IMR-90 (cell line): ENCODE measurements at regions not wholly inside any gene's neighbourhood (a gene's known extent, or its start where the extent isn't known, plus 50 kb on each side); places are given as distances from the start of the nearest gene placed in this dataset.
A peak's percentile ranks its signal among the peaks of the same experiment; 100 is the strongest.

Source experiments
- ATAC-seq: fragments of 200-7000 bp; cut with Tn5 transposase; 2 replicates; pipeline ENCODE4 v1.9.1; 2020; ENCODE audit warnings: low read depth, mild to moderate bottlenecking, moderate library complexity
- BruUV-seq: library from RNA; stranded (reverse); fragments of 400-500 nt; replicated peaks from 2 replicates; lab custom pipeline; 2021; lab: Mats Ljungman, UMichigan
- CTCF ChIA-PET: fragments of 300-600 bp; formaldehyde crosslinking; extraction: SDS; loops from one replicate; lab custom pipeline; 2021; ENCODE audit warnings: antibody characterized with exemption; lab: Yijun Ruan, JAX
- POLR2A ChIA-PET: fragments of 300-600 bp; sonication (Branson Sonifier 250); formaldehyde crosslinking; loops from one replicate; lab custom pipeline; 2022; ENCODE audit warnings: antibody characterized with exemption; ENCODE audit not compliant: unreplicated experiment; lab: Charles Lee
- DNase-seq: peaks from one replicate; pipeline ENCODE4 v3.0.0; 2013
- H2AFZ ChIP-seq: replicated peaks from 2 replicates; pipeline ENCODE3; 2013; ENCODE audit warnings: low read length, mild to moderate bottlenecking; ENCODE audit not compliant: poor library complexity
- H2AK5ac ChIP-seq: 2 replicates; pipeline ENCODE4 v1.6.1; 2013; ENCODE audit warnings: low read depth, low read length, inconsistent platforms
- H2AK9ac ChIP-seq: replicated peaks from 2 replicates; pipeline ENCODE3; 2013; ENCODE audit warnings: mild to moderate bottlenecking, low read depth, low read length, moderate library complexity; ENCODE audit not compliant: poor library complexity
- H2BK120ac ChIP-seq: 2 replicates; pipeline ENCODE4 v1.6.1; 2013; ENCODE audit warnings: low read depth, low read length, inconsistent platforms
- H2BK15ac ChIP-seq: 3 replicates; pipeline ENCODE4 v1.6.1; 2013; ENCODE audit warnings: low read depth, low read length, inconsistent platforms
- H2BK20ac ChIP-seq: 2 replicates; pipeline ENCODE4 v1.6.1; 2013; ENCODE audit warnings: low read depth, mild to moderate bottlenecking, inconsistent platforms, low read length, moderate library complexity
- H2BK5ac ChIP-seq: 2 replicates; pipeline ENCODE4 v1.6.1; 2013; ENCODE audit warnings: mild to moderate bottlenecking, low read depth, low read length, inconsistent platforms; ENCODE audit not compliant: poor library complexity, severe bottlenecking
- H3K14ac ChIP-seq: replicated peaks from 2 replicates; pipeline ENCODE4 v1.6.1; 2013; ENCODE audit warnings: low read depth, low read length, inconsistent platforms
- H3K18ac ChIP-seq: 2 replicates; pipeline ENCODE4 v1.6.1; 2013; ENCODE audit warnings: low read depth, low read length, control low read depth
- H3K23ac ChIP-seq: 2 replicates; pipeline ENCODE4 v1.6.1; 2013; ENCODE audit warnings: low read depth, low read length, inconsistent platforms
- H3K27ac ChIP-seq: 2 replicates; pipeline ENCODE4 v1.5.1; 2013; ENCODE audit warnings: mild to moderate bottlenecking, control low read depth, low read length; ENCODE audit not compliant: insufficient read depth
- H3K27me3 ChIP-seq: 2 replicates; pipeline ENCODE4 v1.6.1; 2013; ENCODE audit warnings: low read length; ENCODE audit not compliant: control insufficient read depth, insufficient read depth
- H3K36me3 ChIP-seq: 2 replicates; pipeline ENCODE4 v1.6.1; 2013; ENCODE audit warnings: low read length, mixed read lengths; ENCODE audit not compliant: control insufficient read depth, insufficient read depth
- H3K4ac ChIP-seq: 2 replicates; pipeline ENCODE4 v1.6.1; 2013; ENCODE audit warnings: low read depth, low read length, inconsistent platforms
- H3K4me1 ChIP-seq: 2 replicates; pipeline ENCODE4 v1.6.1; 2013; ENCODE audit warnings: low read length, mixed read lengths; ENCODE audit not compliant: control insufficient read depth, insufficient read depth
- H3K4me2 ChIP-seq: 2 replicates; pipeline ENCODE4 v1.6.1; 2013; ENCODE audit warnings: low read depth, mild to moderate bottlenecking, control low read depth, low read length, moderate library complexity
- H3K4me3 ChIP-seq: 2 replicates; pipeline ENCODE4 v1.5.1; 2013; ENCODE audit warnings: low read depth, mild to moderate bottlenecking, control low read depth, low read length, moderate library complexity; ENCODE audit not compliant: insufficient read depth
- H3K56ac ChIP-seq: 2 replicates; pipeline ENCODE4 v1.6.1; 2013; ENCODE audit warnings: low read length, inconsistent platforms; ENCODE audit not compliant: insufficient read depth; ENCODE audit errors: extremely low read depth
- H3K79me1 ChIP-seq, 2 experiments: 2 replicates each; pipeline ENCODE4 v1.6.1; 2013; ENCODE audit warnings: low read length in 2 of 2, inconsistent platforms in 1 of 2, low read depth in 1 of 2
- H3K9ac ChIP-seq: 2 replicates; pipeline ENCODE4 v1.6.1; 2013; ENCODE audit warnings: low read depth, low read length, control low read depth
- H3K9me1 ChIP-seq: 2 replicates; pipeline ENCODE4 v1.6.1; 2013; ENCODE audit warnings: low read length, inconsistent platforms; ENCODE audit not compliant: insufficient read depth
- H3K9me3 ChIP-seq: 2 replicates; pipeline ENCODE4 v1.6.1; 2013; ENCODE audit warnings: low read length; ENCODE audit not compliant: control insufficient read depth, insufficient read depth
- H4K20me1 ChIP-seq: 2 replicates; pipeline ENCODE4 v1.6.1; 2013; ENCODE audit warnings: low read length, inconsistent platforms; ENCODE audit not compliant: insufficient read depth
- H4K5ac ChIP-seq: 2 replicates; pipeline ENCODE4 v1.6.1; 2013; ENCODE audit warnings: mild to moderate bottlenecking, low read depth, low read length, control low read depth
- H4K8ac ChIP-seq, 2 experiments: 2 replicates each; pipeline ENCODE4 v1.6.1; 2013; ENCODE audit warnings: low read depth in 2 of 2, low read length in 2 of 2, control low read depth in 1 of 2, inconsistent platforms in 1 of 2
- H4K91ac ChIP-seq: 2 replicates; pipeline ENCODE4 v1.6.1; 2013; ENCODE audit warnings: low read depth, low read length, inconsistent platforms; ENCODE audit not compliant: insufficient read depth
- MAFK ChIP-seq: IDR thresholded peaks from 2 replicates; pipeline ENCODE4 v1.6.1; 2012; ENCODE audit warnings: low read depth, low read length, improper control_type of control experiment
- MAZ ChIP-seq: IDR thresholded peaks from 2 replicates; pipeline ENCODE4 v1.6.1; 2012; ENCODE audit warnings: low read depth, mild to moderate bottlenecking, low read length, improper control_type of control experiment, moderate library complexity, borderline replicate concordance
- NFE2L2 ChIP-seq: fragments of 150-350 bp; IDR thresholded peaks from 2 replicates; pipeline ENCODE4 v1.6.1; 2016; ENCODE audit warnings: low read depth, mild to moderate bottlenecking, low read length
- USF2 ChIP-seq: fragments of 150-350 bp; IDR thresholded peaks from 2 replicates; pipeline ENCODE4 v1.6.1; 2017; ENCODE audit warnings: mild to moderate bottlenecking, antibody characterized with exemption, low read length, low read depth
- WGBS, 2 experiments: methylation state at CpG; one replicate each; pipeline versions ENCODE4 v1.1.5 to v1.1.7; 2013; ENCODE audit warnings: missing lambda C conversion rate in 2 of 2; ENCODE audit not compliant: insufficient read length in 1 of 2; ENCODE audit errors: extremely low coverage in 2 of 2; 5-methylcytosine and 5-hydroxymethylcytosine counted together
- dilution Hi-C: fragments of 300-500 bp; cut with HindIII; formaldehyde crosslinking; loops from one replicate; pipeline ENCODE4 v1.14.3; 2018; ENCODE audit warnings: low sequenced_read_pairs; ENCODE audit not compliant: unreplicated experiment
- in situ Hi-C: fragments of 300-500 bp; cut with MboI; formaldehyde crosslinking; loops from 3 replicates; pipeline ENCODE4 v1.14.3; 2019; ENCODE audit warnings: low sequenced_read_pairs, inconsistent platforms, mixed read lengths
- intact Hi-C: fragments of 100-400 bp; cut with micrococcal nuclease; formaldehyde crosslinking; loops from 2 replicates; pipeline ENCODE4 v1.10.0; 2022

DNA sequence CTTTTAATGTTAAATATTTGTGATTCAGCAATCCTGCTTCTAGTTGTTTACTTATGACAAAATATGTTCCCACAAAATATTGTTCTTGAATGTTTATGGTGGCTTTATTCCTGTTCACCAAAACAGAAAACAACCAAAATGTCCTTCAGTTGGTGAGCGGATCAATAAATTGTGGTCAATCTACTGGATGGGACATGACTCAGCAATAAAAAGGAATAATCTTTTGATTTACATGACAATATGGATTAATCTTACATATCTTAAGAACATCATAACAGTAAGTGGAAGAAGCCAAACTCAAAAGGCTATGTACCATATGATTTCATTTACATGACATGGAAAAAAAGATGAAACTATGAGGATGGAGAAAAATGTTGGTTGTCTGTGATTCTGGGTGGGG lies 691.3 kb upstream of the GHITM start:
- H2BK120ac ChIP-seq: no peak overlapping the region
- intact Hi-C loops: no loop called here
- H2AK9ac ChIP-seq: no peak overlapping the region
- no peak overlapping the region for H3K14ac ChIP-seq
- H3K4me2 ChIP-seq: no peak overlapping the region
- no peak overlapping the region for H4K91ac ChIP-seq
- H3K4ac ChIP-seq: no peak overlapping the region
- H2BK15ac ChIP-seq: no peak overlapping the region
- in situ Hi-C loops: no loop called here
- no peak overlapping the region for H3K9ac ChIP-seq
- dilution Hi-C loops: no loop called here
- no peak overlapping the region for H3K23ac ChIP-seq
- H3K9me3 ChIP-seq: peaks cover 11% of the 10 kb centered on the region
- H3K36me3 ChIP-seq: no peaks in the 10 kb centered on the region
- ChIA-PET CTCF (no interaction called here), POLR2A (no interaction called here)
- no peak overlapping the region for H3K18ac ChIP-seq
- TF ChIP-seq MAZ (no peak), MAFK (peak; percentile 30; the same call in 1 of the 2 replicates), USF2 (no peak), NFE2L2 (peak; percentile 83)
- no peak for ATAC-seq
- H3K9me1 ChIP-seq: no peaks in the 10 kb centered on the region
- H3K4me3 ChIP-seq: no peak overlapping the region
- H3K56ac ChIP-seq: no peak overlapping the region
- no peak overlapping the region for H2AFZ ChIP-seq
- H2BK5ac ChIP-seq: no peak overlapping the region
- H3K27ac ChIP-seq: no peak overlapping the region
- no peak for DNase-seq
- no peak overlapping the region for H4K5ac ChIP-seq
- no peaks in the 10 kb centered on the region for H4K20me1 ChIP-seq
- WGBS, 2 experiments: no CpG with 5 or more reads among the region's 1 CpG
- no peak overlapping the region for H2AK5ac ChIP-seq
- BruUV-seq: no TSS peak
- H3K4me1 ChIP-seq: no peaks in the 10 kb centered on the region
- H2BK20ac ChIP-seq: no peak overlapping the region
- H4K8ac ChIP-seq: no peak overlapping the region
- no peaks in the 10 kb centered on the region for H3K27me3 ChIP-seq
- H3K79me1 ChIP-seq: no peaks in the 10 kb centered on the region
